ENCODE measurements at regions not wholly inside any gene's neighbourhood (a gene's known extent, or its start where the extent isn't known, plus 50 kb on each side); places are given as distances from the start of the nearest gene placed in this dataset.

- peak; percentile 60; the same call in 2 of the 3 replicates for ATAC-seq
- TF ChIP-seq TCF4 (CRISPR knock-in tag; IDR thresholded peaks at IDR 0.05; ENCODE audit: borderline replicate concordance) (no peak), ZFP30 (CRISPR knock-in tag; IDR thresholded peaks at IDR 0.05) (no peak), CSDC2 (CRISPR knock-in tag; IDR thresholded peaks at IDR 0.05) (no peak), CREB5 (CRISPR knock-in tag; IDR thresholded peaks at IDR 0.05; ENCODE audit: low read depth) (no peak), ZNF565 (CRISPR knock-in tag; conservative IDR thresholded peaks at IDR 0.05; ENCODE audit: low read depth) (no peak), TOX (CRISPR knock-in tag; IDR thresholded peaks at IDR 0.05; ENCODE audit: borderline replicate concordance) (no peak), RARB (CRISPR knock-in tag; IDR thresholded peaks at IDR 0.05) (no peak), ZC3H10 (CRISPR knock-in tag; IDR thresholded peaks at IDR 0.05) (no peak), OSR1 (CRISPR knock-in tag; IDR thresholded peaks at IDR 0.05) (no peak), ZFP3 (CRISPR knock-in tag; IDR thresholded peaks at IDR 0.05) (no peak), SNAI2 (CRISPR knock-in tag; IDR thresholded peaks at IDR 0.05) (no peak), ESRRG (CRISPR knock-in tag; IDR thresholded peaks at IDR 0.05) (no peak), ARNTL (CRISPR knock-in tag; IDR thresholded peaks at IDR 0.05; ENCODE audit: borderline replicate concordance, low read depth) (no peak), ZNF70 (CRISPR knock-in tag; IDR thresholded peaks at IDR 0.05) (no peak), BACH2 (CRISPR knock-in tag; IDR thresholded peaks at IDR 0.05; ENCODE audit: borderline replicate concordance) (no peak)
These were observed 74.8 kb upstream of the PASD1 start for GRCh38 chrX:151488677-151489076.

- TF ChIP-seq TOX (CRISPR knock-in tag; IDR thresholded peaks at IDR 0.05; ENCODE audit: borderline replicate concordance) (no peak), CSRNP3 (CRISPR knock-in tag; IDR thresholded peaks at IDR 0.05) (no peak), TSHZ2 (CRISPR knock-in tag; IDR thresholded peaks at IDR 0.05) (no peak), ZC3H10 (CRISPR knock-in tag; IDR thresholded peaks at IDR 0.05) (no peak), ZFP30 (CRISPR knock-in tag; IDR thresholded peaks at IDR 0.05) (no peak), BACH2 (CRISPR knock-in tag; IDR thresholded peaks at IDR 0.05; ENCODE audit: borderline replicate concordance) (no peak), ESRRG (CRISPR knock-in tag; IDR thresholded peaks at IDR 0.05) (no peak), CREB5 (CRISPR knock-in tag; IDR thresholded peaks at IDR 0.05; ENCODE audit: low read depth) (no peak), PPARA (CRISPR knock-in tag; IDR thresholded peaks at IDR 0.05; ENCODE audit: borderline replicate concordance) (no peak), ZNF565 (CRISPR knock-in tag; conservative IDR thresholded peaks at IDR 0.05; ENCODE audit: low read depth) (no peak), ZFP3 (CRISPR knock-in tag; IDR thresholded peaks at IDR 0.05) (no peak), ZNF70 (CRISPR knock-in tag; IDR thresholded peaks at IDR 0.05) (no peak), ARNTL (CRISPR knock-in tag; IDR thresholded peaks at IDR 0.05; ENCODE audit: borderline replicate concordance, low read depth) (no peak), CSDC2 (CRISPR knock-in tag; IDR thresholded peaks at IDR 0.05) (no peak), GLIS3 (CRISPR knock-in tag; IDR thresholded peaks at IDR 0.05) (no peak), OSR1 (CRISPR knock-in tag; IDR thresholded peaks at IDR 0.05) (no peak), RARB (CRISPR knock-in tag; IDR thresholded peaks at IDR 0.05) (no peak), POU6F1 (CRISPR knock-in tag; IDR thresholded peaks at IDR 0.05; ENCODE audit: borderline replicate concordance, low read depth) (no peak), PATZ1 (CRISPR knock-in tag; IDR thresholded peaks at IDR 0.05; ENCODE audit: borderline replicate concordance) (no peak)
- peak; percentile 84 for ATAC-seq
These were observed 57.7 kb upstream of the PASD1 start for GRCh38 chrX:151505796-151506195.

Measured in SK-N-SH treated with all-trans-retinoic acid at 6 μM for 48 hours (cell line).